IMR-90 (cell line): ENCODE measurements at regions not wholly inside any gene's neighbourhood (a gene's known extent, or its start where the extent isn't known, plus 50 kb on each side); places are given as distances from the start of the nearest gene placed in this dataset.
A peak's percentile ranks its signal among the peaks of the same experiment; 100 is the strongest.

Experiments
- ATAC-seq: fragments of 200-7000 bp; cut with Tn5 transposase; 2 replicates; pipeline ENCODE4 v1.9.1; 2020; ENCODE audit warnings: low read depth, mild to moderate bottlenecking, moderate library complexity
- BruUV-seq: library from RNA; stranded (reverse); fragments of 400-500 nt; replicated peaks from 2 replicates; lab custom pipeline; 2021; lab: Mats Ljungman, UMichigan
- CTCF ChIA-PET: fragments of 300-600 bp; formaldehyde crosslinking; extraction: SDS; loops from one replicate; lab custom pipeline; 2021; ENCODE audit warnings: antibody characterized with exemption; lab: Yijun Ruan, JAX
- POLR2A ChIA-PET: fragments of 300-600 bp; sonication (Branson Sonifier 250); formaldehyde crosslinking; loops from one replicate; lab custom pipeline; 2022; ENCODE audit warnings: antibody characterized with exemption; ENCODE audit not compliant: unreplicated experiment; lab: Charles Lee
- DNase-seq: peaks from one replicate; pipeline ENCODE4 v3.0.0; 2013
- H2AFZ ChIP-seq: replicated peaks from 2 replicates; pipeline ENCODE3; 2013; ENCODE audit warnings: low read length, mild to moderate bottlenecking; ENCODE audit not compliant: poor library complexity
- H2AK5ac ChIP-seq: 2 replicates; pipeline ENCODE4 v1.6.1; 2013; ENCODE audit warnings: low read depth, low read length, inconsistent platforms
- H2AK9ac ChIP-seq: replicated peaks from 2 replicates; pipeline ENCODE3; 2013; ENCODE audit warnings: mild to moderate bottlenecking, low read depth, low read length, moderate library complexity; ENCODE audit not compliant: poor library complexity
- H2BK120ac ChIP-seq: 2 replicates; pipeline ENCODE4 v1.6.1; 2013; ENCODE audit warnings: low read depth, low read length, inconsistent platforms
- H2BK15ac ChIP-seq: 3 replicates; pipeline ENCODE4 v1.6.1; 2013; ENCODE audit warnings: low read depth, low read length, inconsistent platforms
- H2BK20ac ChIP-seq: 2 replicates; pipeline ENCODE4 v1.6.1; 2013; ENCODE audit warnings: low read depth, mild to moderate bottlenecking, inconsistent platforms, low read length, moderate library complexity
- H2BK5ac ChIP-seq: 2 replicates; pipeline ENCODE4 v1.6.1; 2013; ENCODE audit warnings: mild to moderate bottlenecking, low read depth, low read length, inconsistent platforms; ENCODE audit not compliant: poor library complexity, severe bottlenecking
- H3K14ac ChIP-seq: replicated peaks from 2 replicates; pipeline ENCODE4 v1.6.1; 2013; ENCODE audit warnings: low read depth, low read length, inconsistent platforms
- H3K18ac ChIP-seq: 2 replicates; pipeline ENCODE4 v1.6.1; 2013; ENCODE audit warnings: low read depth, low read length, control low read depth
- H3K23ac ChIP-seq: 2 replicates; pipeline ENCODE4 v1.6.1; 2013; ENCODE audit warnings: low read depth, low read length, inconsistent platforms
- H3K27ac ChIP-seq: 2 replicates; pipeline ENCODE4 v1.5.1; 2013; ENCODE audit warnings: mild to moderate bottlenecking, control low read depth, low read length; ENCODE audit not compliant: insufficient read depth
- H3K27me3 ChIP-seq: 2 replicates; pipeline ENCODE4 v1.6.1; 2013; ENCODE audit warnings: low read length; ENCODE audit not compliant: control insufficient read depth, insufficient read depth
- H3K36me3 ChIP-seq: 2 replicates; pipeline ENCODE4 v1.6.1; 2013; ENCODE audit warnings: low read length, mixed read lengths; ENCODE audit not compliant: control insufficient read depth, insufficient read depth
- H3K4ac ChIP-seq: 2 replicates; pipeline ENCODE4 v1.6.1; 2013; ENCODE audit warnings: low read depth, low read length, inconsistent platforms
- H3K4me1 ChIP-seq: 2 replicates; pipeline ENCODE4 v1.6.1; 2013; ENCODE audit warnings: low read length, mixed read lengths; ENCODE audit not compliant: control insufficient read depth, insufficient read depth
- H3K4me2 ChIP-seq: 2 replicates; pipeline ENCODE4 v1.6.1; 2013; ENCODE audit warnings: low read depth, mild to moderate bottlenecking, control low read depth, low read length, moderate library complexity
- H3K4me3 ChIP-seq: 2 replicates; pipeline ENCODE4 v1.5.1; 2013; ENCODE audit warnings: low read depth, mild to moderate bottlenecking, control low read depth, low read length, moderate library complexity; ENCODE audit not compliant: insufficient read depth
- H3K56ac ChIP-seq: 2 replicates; pipeline ENCODE4 v1.6.1; 2013; ENCODE audit warnings: low read length, inconsistent platforms; ENCODE audit not compliant: insufficient read depth; ENCODE audit errors: extremely low read depth
- H3K79me1 ChIP-seq, 2 experiments: 2 replicates each; pipeline ENCODE4 v1.6.1; 2013; ENCODE audit warnings: low read length in 2 of 2, inconsistent platforms in 1 of 2, low read depth in 1 of 2
- H3K9ac ChIP-seq: 2 replicates; pipeline ENCODE4 v1.6.1; 2013; ENCODE audit warnings: low read depth, low read length, control low read depth
- H3K9me1 ChIP-seq: 2 replicates; pipeline ENCODE4 v1.6.1; 2013; ENCODE audit warnings: low read length, inconsistent platforms; ENCODE audit not compliant: insufficient read depth
- H3K9me3 ChIP-seq: 2 replicates; pipeline ENCODE4 v1.6.1; 2013; ENCODE audit warnings: low read length; ENCODE audit not compliant: control insufficient read depth, insufficient read depth
- H4K20me1 ChIP-seq: 2 replicates; pipeline ENCODE4 v1.6.1; 2013; ENCODE audit warnings: low read length, inconsistent platforms; ENCODE audit not compliant: insufficient read depth
- H4K5ac ChIP-seq: 2 replicates; pipeline ENCODE4 v1.6.1; 2013; ENCODE audit warnings: mild to moderate bottlenecking, low read depth, low read length, control low read depth
- H4K8ac ChIP-seq, 2 experiments: 2 replicates each; pipeline ENCODE4 v1.6.1; 2013; ENCODE audit warnings: low read depth in 2 of 2, low read length in 2 of 2, control low read depth in 1 of 2, inconsistent platforms in 1 of 2
- H4K91ac ChIP-seq: 2 replicates; pipeline ENCODE4 v1.6.1; 2013; ENCODE audit warnings: low read depth, low read length, inconsistent platforms; ENCODE audit not compliant: insufficient read depth
- BHLHE40 ChIP-seq: fragments of 150-350 bp; IDR thresholded peaks from 2 replicates; pipeline ENCODE4 v1.6.1; 2016; ENCODE audit warnings: mild to moderate bottlenecking, low read depth, low read length
- CHD1 ChIP-seq: IDR thresholded peaks from 2 replicates; pipeline ENCODE4 v1.6.1; 2012; ENCODE audit warnings: low read depth, low read length, improper control_type of control experiment
- FOS ChIP-seq: fragments of 150-350 bp; IDR thresholded peaks from 2 replicates; pipeline ENCODE4 v1.6.1; 2016; ENCODE audit warnings: low read depth, low read length
- MAFK ChIP-seq: IDR thresholded peaks from 2 replicates; pipeline ENCODE4 v1.6.1; 2012; ENCODE audit warnings: low read depth, low read length, improper control_type of control experiment
- MAZ ChIP-seq: IDR thresholded peaks from 2 replicates; pipeline ENCODE4 v1.6.1; 2012; ENCODE audit warnings: low read depth, mild to moderate bottlenecking, low read length, improper control_type of control experiment, moderate library complexity, borderline replicate concordance
- MXI1 ChIP-seq: IDR thresholded peaks from 2 replicates; pipeline ENCODE4 v1.6.1; 2012; ENCODE audit warnings: low read depth, mild to moderate bottlenecking, low read length, moderate library complexity, borderline replicate concordance
- NFE2L2 ChIP-seq: fragments of 150-350 bp; IDR thresholded peaks from 2 replicates; pipeline ENCODE4 v1.6.1; 2016; ENCODE audit warnings: low read depth, mild to moderate bottlenecking, low read length
- POLR2A ChIP-seq: IDR thresholded peaks from 2 replicates; pipeline ENCODE4 v1.6.1; 2012; ENCODE audit warnings: mild to moderate bottlenecking, low read depth, low read length
- RAD21 ChIP-seq: IDR thresholded peaks from 2 replicates; pipeline ENCODE4 v1.6.1; 2012; ENCODE audit warnings: low read length, improper control_type of control experiment
- RCOR1 ChIP-seq: IDR thresholded peaks from 2 replicates; pipeline ENCODE4 v1.6.1; 2012; ENCODE audit warnings: mild to moderate bottlenecking, low read length, improper control_type of control experiment; ENCODE audit not compliant: insufficient replicate concordance
- SMC3 ChIP-seq: fragments of 150-350 bp; IDR thresholded peaks from 2 replicates; pipeline ENCODE4 v1.6.1; 2016; ENCODE audit warnings: low read depth, mild to moderate bottlenecking, antibody characterized with exemption, low read length, moderate library complexity
- WGBS, 2 experiments: methylation state at CpG; one replicate each; pipeline versions ENCODE4 v1.1.5 to v1.1.7; 2013; ENCODE audit warnings: missing lambda C conversion rate in 2 of 2; ENCODE audit not compliant: insufficient read length in 1 of 2; ENCODE audit errors: extremely low coverage in 2 of 2; 5-methylcytosine and 5-hydroxymethylcytosine counted together
- dilution Hi-C: fragments of 300-500 bp; cut with HindIII; formaldehyde crosslinking; loops from one replicate; pipeline ENCODE4 v1.14.3; 2018; ENCODE audit warnings: low sequenced_read_pairs; ENCODE audit not compliant: unreplicated experiment
- in situ Hi-C: fragments of 300-500 bp; cut with MboI; formaldehyde crosslinking; loops from 3 replicates; pipeline ENCODE4 v1.14.3; 2019; ENCODE audit warnings: low sequenced_read_pairs, inconsistent platforms, mixed read lengths
- intact Hi-C: fragments of 100-400 bp; cut with micrococcal nuclease; formaldehyde crosslinking; loops from 2 replicates; pipeline ENCODE4 v1.10.0; 2022
- TF ChIP-seq, protein P1 (sequence below): fragments of 150-350 bp; IDR thresholded peaks from 2 replicates; pipeline ENCODE4 v1.6.1; 2016; ENCODE audit warnings: low read depth, mild to moderate bottlenecking, low read length, moderate library complexity, borderline replicate concordance
- TF ChIP-seq, protein P2 (sequence below): conservative IDR thresholded peaks from 2 replicates; pipeline ENCODE4 v1.5.1; 2012; ENCODE audit warnings: mild to moderate bottlenecking, low read depth, low read length, improper control_type of control experiment
- TF ChIP-seq, protein P3 (sequence below): fragments of 150-350 bp; IDR thresholded peaks from 2 replicates; pipeline ENCODE4 v1.6.1; 2017; ENCODE audit warnings: mild to moderate bottlenecking, antibody characterized with exemption, low read length, low read depth

DNA sequence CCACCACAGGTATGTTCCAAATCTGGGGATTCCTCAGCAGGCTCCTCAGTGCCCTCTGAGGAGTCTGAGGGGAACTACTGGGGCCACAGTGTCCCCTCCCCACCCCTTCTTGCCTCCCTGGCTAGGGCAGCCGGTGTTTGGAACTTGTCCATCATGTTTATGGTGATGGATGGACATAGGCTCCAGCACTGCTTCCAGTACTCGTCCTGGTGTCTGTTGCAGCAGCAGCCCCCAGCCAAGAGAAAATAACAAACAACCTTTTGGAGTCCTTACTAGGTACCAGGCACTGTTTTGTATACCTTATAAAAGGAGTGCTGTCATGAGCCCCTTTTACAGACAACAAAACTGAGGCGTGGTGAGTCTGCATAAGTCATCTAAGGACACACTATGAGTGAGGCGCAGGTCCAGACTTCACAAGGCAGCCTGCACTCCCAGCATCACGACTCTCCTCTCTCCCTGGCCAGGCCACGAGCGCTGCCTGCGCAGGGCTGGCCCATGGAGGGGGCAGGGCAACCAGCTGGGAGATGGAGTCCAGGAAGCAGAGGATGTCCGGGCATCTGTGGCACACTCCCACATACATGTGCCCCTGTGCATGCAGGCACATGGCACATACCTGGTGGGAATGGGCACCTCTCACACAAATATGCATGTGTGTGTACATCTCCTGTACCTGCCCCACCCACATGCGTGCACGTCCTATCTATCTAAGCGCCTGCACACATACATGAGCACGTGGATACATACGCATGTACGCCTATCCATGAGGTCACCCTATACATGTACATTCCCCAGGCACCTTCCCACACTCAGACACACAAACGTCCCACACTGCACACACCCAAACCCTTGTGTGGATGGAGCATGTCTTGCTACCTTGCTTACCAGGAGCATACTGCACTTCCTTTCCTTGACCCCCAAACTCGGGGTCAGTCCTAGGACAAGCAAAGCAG lies 152.7 kb downstream of the VEGFA start:
- CTCF ChIA-PET: no interaction called here
- no peak for TF ChIP-seq FOS
- TF ChIP-seq, protein P1, sequence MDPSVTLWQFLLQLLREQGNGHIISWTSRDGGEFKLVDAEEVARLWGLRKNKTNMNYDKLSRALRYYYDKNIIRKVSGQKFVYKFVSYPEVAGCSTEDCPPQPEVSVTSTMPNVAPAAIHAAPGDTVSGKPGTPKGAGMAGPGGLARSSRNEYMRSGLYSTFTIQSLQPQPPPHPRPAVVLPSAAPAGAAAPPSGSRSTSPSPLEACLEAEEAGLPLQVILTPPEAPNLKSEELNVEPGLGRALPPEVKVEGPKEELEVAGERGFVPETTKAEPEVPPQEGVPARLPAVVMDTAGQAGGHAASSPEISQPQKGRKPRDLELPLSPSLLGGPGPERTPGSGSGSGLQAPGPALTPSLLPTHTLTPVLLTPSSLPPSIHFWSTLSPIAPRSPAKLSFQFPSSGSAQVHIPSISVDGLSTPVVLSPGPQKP: no peak
- TF ChIP-seq RAD21: no peak
- no peak for TF ChIP-seq BHLHE40
- TF ChIP-seq CHD1: no peak
- TF ChIP-seq MAZ: no peak
- no peak for TF ChIP-seq NFE2L2
- TF ChIP-seq, protein P2, sequence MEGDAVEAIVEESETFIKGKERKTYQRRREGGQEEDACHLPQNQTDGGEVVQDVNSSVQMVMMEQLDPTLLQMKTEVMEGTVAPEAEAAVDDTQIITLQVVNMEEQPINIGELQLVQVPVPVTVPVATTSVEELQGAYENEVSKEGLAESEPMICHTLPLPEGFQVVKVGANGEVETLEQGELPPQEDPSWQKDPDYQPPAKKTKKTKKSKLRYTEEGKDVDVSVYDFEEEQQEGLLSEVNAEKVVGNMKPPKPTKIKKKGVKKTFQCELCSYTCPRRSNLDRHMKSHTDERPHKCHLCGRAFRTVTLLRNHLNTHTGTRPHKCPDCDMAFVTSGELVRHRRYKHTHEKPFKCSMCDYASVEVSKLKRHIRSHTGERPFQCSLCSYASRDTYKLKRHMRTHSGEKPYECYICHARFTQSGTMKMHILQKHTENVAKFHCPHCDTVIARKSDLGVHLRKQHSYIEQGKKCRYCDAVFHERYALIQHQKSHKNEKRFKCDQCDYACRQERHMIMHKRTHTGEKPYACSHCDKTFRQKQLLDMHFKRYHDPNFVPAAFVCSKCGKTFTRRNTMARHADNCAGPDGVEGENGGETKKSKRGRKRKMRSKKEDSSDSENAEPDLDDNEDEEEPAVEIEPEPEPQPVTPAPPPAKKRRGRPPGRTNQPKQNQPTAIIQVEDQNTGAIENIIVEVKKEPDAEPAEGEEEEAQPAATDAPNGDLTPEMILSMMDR: no peak
- TF ChIP-seq, protein P3, sequence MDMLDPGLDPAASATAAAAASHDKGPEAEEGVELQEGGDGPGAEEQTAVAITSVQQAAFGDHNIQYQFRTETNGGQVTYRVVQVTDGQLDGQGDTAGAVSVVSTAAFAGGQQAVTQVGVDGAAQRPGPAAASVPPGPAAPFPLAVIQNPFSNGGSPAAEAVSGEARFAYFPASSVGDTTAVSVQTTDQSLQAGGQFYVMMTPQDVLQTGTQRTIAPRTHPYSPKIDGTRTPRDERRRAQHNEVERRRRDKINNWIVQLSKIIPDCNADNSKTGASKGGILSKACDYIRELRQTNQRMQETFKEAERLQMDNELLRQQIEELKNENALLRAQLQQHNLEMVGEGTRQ: no peak
- no peak for TF ChIP-seq RCOR1
- TF ChIP-seq MAFK: no peak
- no peak for TF ChIP-seq MXI1
- TF ChIP-seq SMC3: no peak
- TF ChIP-seq POLR2A: no peak

More for the DNA sequence above, 152.7 kb downstream of the VEGFA start:
- H3K27me3 ChIP-seq: no peaks in the 10 kb centered on the region
- intact Hi-C loops: no loop called here
- peak overlapping the region; percentile 71 for H3K4ac ChIP-seq
- WGBS, 2 experiments: 100% methylated on average over 5 of the region's 17 CpGs; no CpG with 5 or more reads in 1 of the 2 experiments
- H3K27ac ChIP-seq: no peak overlapping the region
- H2BK20ac ChIP-seq: peak overlapping the region; percentile 6; the same call in 1 of the 2 replicates
- DNase-seq (no peak), ATAC-seq (no peak)
- no peak overlapping the region for H3K4me2 ChIP-seq
- H2AFZ ChIP-seq: no peak overlapping the region
- POLR2A ChIA-PET: no interaction called here
- no peaks in the 10 kb centered on the region for H4K20me1 ChIP-seq
- peak overlapping the region; percentile 38; the same call in 1 of the 2 replicates for H2BK120ac ChIP-seq
- peak overlapping the region; percentile 13; the same call in 1 of the 2 replicates for H3K23ac ChIP-seq
- H3K9me1 ChIP-seq: peaks cover 18% of the 10 kb centered on the region
- dilution Hi-C loops: no loop called here
- no peak overlapping the region for H3K56ac ChIP-seq
- in situ Hi-C loops: no loop called here
- no peak overlapping the region for H2BK5ac ChIP-seq
- no peaks in the 10 kb centered on the region for H3K79me1 ChIP-seq
- peak overlapping the region; percentile 88 for H2AK9ac ChIP-seq
- H3K9me3 ChIP-seq: no peaks in the 10 kb centered on the region
- H2AK5ac ChIP-seq: peak overlapping the region; percentile 86
- no peak overlapping the region for H3K4me3 ChIP-seq
- no peak overlapping the region; the same call in 1 of the 2 replicates for H4K91ac ChIP-seq
- no TSS peak for BruUV-seq
- H3K14ac ChIP-seq: peak overlapping the region; percentile 5; the same call in 1 of the 2 replicates
- H4K8ac ChIP-seq: no peak overlapping the region; a peak in 1 of 4 replicates
- no peak overlapping the region for H3K18ac ChIP-seq
- H3K4me1 ChIP-seq: peaks cover 26% of the 10 kb centered on the region
- H2BK15ac ChIP-seq: peak overlapping the region; percentile 65; the same call in 1 of the 3 replicates
- H3K36me3 ChIP-seq: no peaks in the 10 kb centered on the region
- H4K5ac ChIP-seq: no peak overlapping the region
- H3K9ac ChIP-seq: no peak overlapping the region
